GM12864 (cell line): ENCODE measurements at regions not wholly inside any gene's neighbourhood (a gene's known extent, or its start where the extent isn't known, plus 50 kb on each side); places are given as distances from the start of the nearest gene placed in this dataset.

Experiments
- DNase-seq: peaks from one replicate; pipeline ENCODE4 v3.0.0-alpha.2; 2011; ENCODE audit warnings: low read depth
- H3K4me3 ChIP-seq: 2 replicates; pipeline ENCODE4 v1.5.1; 2011; ENCODE audit warnings: mild to moderate bottlenecking, low read depth, low read length, control low read depth
- TF ChIP-seq, protein P1 (sequence below): IDR thresholded peaks from 2 replicates; pipeline ENCODE4 v1.5.1; 2011; ENCODE audit warnings: low read depth, mild to moderate bottlenecking, moderate library complexity, low read length, control low read depth, inconsistent platforms; ENCODE audit errors: missing control alignments

- DNase-seq, result no peak
- TF ChIP-seq, protein P1, sequence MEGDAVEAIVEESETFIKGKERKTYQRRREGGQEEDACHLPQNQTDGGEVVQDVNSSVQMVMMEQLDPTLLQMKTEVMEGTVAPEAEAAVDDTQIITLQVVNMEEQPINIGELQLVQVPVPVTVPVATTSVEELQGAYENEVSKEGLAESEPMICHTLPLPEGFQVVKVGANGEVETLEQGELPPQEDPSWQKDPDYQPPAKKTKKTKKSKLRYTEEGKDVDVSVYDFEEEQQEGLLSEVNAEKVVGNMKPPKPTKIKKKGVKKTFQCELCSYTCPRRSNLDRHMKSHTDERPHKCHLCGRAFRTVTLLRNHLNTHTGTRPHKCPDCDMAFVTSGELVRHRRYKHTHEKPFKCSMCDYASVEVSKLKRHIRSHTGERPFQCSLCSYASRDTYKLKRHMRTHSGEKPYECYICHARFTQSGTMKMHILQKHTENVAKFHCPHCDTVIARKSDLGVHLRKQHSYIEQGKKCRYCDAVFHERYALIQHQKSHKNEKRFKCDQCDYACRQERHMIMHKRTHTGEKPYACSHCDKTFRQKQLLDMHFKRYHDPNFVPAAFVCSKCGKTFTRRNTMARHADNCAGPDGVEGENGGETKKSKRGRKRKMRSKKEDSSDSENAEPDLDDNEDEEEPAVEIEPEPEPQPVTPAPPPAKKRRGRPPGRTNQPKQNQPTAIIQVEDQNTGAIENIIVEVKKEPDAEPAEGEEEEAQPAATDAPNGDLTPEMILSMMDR, result no peak
- H3K4me3 ChIP-seq, result no peak overlapping the region
These were observed 188.4 kb upstream of the CACNA2D1 start for GRCh38 chr7:82631998-82632397.

DNA sequence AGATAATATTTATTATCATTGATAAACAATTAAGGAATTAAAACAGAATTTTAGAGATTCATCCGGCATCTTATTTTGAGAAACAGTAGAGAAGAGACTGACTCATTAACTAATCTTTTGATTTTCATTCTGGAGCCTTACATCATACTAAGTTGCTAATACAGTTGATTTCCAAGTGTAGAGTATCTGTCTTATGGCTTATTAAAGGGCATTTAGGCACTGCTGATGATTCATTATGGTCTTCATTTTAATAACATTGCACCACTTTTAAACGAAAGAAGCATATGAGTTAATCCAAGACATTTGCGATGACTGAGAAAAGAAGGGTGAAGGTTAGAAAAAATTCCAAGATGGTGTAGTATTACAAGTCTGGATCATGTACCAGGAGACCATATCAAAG lies 186.0 kb upstream of the CACNA2D1 start:
- H3K4me3 ChIP-seq, result no peak overlapping the region
- TF ChIP-seq, protein P1, result no peak
- no peak for DNase-seq

GRCh38 chr7:82625377-82625776 lies 181.8 kb upstream of the CACNA2D1 start:
- DNase-seq, result no peak
- H3K4me3 ChIP-seq, result no peak overlapping the region
- TF ChIP-seq, protein P1, result no peak

- DNase-seq, result no peak
- H3K4me3 ChIP-seq, result no peak overlapping the region
- TF ChIP-seq, protein P1, result no peak
These were observed 181.4 kb upstream of the CACNA2D1 start for GRCh38 chr7:82624965-82625364.

- no peak for DNase-seq
- no peak overlapping the region for H3K4me3 ChIP-seq
- TF ChIP-seq, protein P1, result no peak
These were observed 180.8 kb upstream of the CACNA2D1 start for GRCh38 chr7:82624337-82624736.

DNA sequence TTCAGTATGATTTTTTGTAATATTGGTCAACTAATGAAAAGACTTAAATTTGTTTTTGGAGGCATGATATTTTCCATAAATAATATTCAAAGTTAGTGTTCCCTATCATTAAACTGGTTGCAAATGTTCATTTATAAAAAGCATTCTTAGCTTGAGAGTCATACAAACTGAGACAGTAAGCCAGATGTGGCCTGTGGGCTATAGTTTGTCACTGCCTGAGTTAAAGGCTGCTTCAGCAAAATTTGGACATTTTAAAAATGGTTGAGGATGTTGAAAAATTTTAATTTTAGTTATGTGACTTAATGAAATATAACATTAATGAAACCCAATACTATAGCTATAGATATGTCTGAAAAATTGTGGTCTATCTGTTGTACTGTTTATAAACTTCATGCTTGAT lies 180.2 kb upstream of the CACNA2D1 start:
- DNase-seq, result no peak
- TF ChIP-seq, protein P1, result no peak
- no peak overlapping the region for H3K4me3 ChIP-seq

- TF ChIP-seq, protein P1, result no peak
- H3K4me3 ChIP-seq, result no peak overlapping the region
- no peak for DNase-seq
These were observed 173.6 kb upstream of the CACNA2D1 start for GRCh38 chr7:82617156-82617555.
